HG03039 (cell line): ENCODE measurements at regions not wholly inside any gene's neighbourhood (a gene's known extent, or its start where the extent isn't known, plus 50 kb on each side); places are given as distances from the start of the nearest gene placed in this dataset.

Experiments used
- ATAC-seq: cut with Tn5 transposase; IDR thresholded peaks from one replicate; pipeline ENCODE4 v1.9.1; 2021; ENCODE audit warnings: mild to moderate bottlenecking, moderate library complexity; ENCODE audit not compliant: unreplicated experiment

DNA sequence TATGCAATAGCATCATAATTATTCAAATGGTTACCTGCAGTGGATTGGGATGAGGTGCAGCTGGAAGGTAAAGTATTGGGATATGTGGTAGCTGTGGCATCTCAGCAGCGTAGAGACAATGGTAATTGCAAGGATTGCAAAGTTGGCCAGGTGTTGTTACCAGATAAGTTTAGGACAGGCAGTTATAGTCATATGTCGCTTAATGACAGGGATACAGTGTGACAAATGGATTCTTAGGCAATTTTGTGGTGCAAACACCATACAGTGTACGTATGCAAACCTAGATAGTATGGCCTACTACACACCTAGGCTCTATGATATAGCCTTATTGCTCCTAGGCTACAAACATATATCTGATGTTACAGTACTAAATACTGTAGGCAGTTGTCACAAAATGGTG, 163.5 kb upstream of the LYZL2 start:
- no peak for ATAC-seq

DNA sequence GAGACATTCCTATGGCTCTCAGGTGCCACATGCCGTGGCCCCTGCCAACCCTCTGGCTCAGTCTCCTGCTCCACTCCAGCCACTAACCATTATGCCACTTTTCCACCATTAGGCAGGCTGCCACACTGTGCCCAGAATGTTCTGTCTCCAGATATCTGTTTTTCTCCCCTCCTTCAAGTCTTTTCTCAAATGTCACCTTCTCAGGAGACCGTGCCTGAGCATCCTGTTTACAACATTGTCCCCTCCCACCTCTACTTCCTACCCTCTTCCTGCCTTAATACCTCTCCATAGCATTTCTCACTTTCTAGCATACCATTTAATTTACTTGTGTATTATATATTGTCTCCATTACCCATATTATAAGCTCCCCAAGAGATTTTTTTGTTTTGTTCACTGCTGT, 162.5 kb upstream of the LYZL2 start:
- no peak for ATAC-seq

DNA sequence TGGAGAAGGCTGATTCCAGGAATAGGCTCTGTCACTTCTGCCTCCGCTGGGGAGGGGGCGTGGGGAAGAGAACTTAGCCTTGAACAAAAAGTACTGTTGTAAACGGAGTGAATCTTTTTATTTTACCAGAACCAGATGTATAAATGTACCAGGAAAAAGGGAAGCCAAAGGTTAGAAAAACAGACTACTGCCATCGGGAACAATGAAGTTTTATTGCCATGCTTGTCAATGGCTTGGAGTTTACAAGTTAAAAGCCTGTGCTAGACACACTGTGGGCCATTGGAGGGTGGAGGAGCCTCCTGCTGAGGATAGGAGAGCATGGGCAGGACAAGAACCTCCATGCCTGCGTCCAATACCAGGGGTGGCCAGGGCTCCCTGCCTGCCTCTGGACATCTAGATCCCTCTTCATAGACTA, 161.7 kb upstream of the LYZL2 start:
- no peak for ATAC-seq

DNA sequence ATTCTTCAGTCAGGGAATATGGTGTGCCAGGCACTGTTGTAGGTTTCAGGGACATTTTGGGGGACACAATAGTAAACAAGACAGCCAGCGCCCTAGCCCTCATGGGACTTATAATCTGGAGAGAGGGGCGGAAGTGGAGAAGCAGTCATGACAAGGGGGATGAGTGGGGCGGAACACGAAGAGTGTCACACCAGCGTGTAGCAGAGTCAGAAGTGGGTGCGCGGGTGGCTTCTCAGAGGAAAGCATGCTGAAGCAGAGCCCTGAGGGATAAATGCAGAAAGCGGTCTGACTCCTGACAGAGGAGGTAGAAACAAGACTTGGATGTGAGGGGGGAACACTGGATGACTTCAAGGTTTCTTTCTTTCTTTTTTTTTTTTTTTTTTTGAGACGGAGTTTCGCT, 160.3 kb upstream of the LYZL2 start:
- ATAC-seq, result no peak

DNA sequence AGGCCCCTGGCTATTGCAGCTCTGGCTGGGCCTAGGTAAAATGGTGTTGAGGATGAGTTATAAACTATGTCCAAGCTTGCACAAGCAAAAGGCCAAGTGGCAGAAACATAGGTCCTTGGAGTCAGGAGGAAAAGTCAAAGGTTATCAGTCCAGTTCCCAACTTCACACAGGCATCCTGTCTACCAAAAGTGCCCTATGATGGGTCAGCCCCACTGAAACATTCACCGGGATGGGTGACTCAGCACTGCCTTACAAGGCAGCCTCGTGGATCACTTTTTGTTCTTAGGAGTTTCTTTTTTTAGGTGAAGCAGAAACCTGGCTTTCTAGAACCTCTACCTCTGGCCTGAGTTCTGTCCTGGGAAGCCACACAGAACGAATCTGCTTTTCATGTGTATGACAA, 158.8 kb upstream of the LYZL2 start:
- no peak for ATAC-seq

DNA sequence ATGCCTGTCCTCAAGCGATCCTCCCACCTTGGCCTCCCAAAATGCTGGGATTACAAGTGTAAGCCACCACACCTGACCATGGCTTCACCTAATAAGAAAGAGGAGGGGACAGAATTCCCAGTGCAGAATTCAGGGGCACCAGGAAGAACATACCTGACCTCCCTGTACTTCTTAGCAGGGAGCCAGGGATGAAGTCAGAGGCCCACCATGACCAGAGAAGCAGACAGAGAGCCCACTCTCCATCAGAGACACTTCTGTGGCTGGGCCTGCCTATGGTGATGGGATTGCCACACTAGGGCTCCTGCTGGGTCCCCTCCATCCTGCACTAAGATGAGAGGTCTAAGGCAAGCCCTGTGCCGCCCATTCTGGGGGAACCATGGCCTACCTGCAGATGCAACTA, 157.4 kb upstream of the LYZL2 start:
- no peak for ATAC-seq

DNA sequence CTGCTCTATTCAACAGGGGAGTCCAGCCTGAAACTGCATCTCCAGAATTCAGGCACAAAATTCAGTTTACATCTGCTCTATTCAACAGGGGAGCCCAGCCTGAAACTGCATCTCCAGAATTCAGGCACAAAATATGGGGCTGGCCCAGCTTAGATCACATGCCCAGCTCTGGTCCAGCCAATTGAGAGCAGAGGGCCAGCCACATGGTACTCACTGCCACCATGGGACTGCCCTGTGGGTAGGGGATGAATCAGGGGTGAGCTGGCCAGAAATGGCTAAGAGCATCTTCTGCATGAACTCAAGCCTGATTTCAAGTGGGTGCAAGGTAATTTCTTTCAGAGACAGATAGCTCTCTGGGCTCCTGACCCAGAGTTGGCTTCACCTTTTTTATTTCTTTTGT, 156.6 kb upstream of the LYZL2 start:
- no peak for ATAC-seq

DNA sequence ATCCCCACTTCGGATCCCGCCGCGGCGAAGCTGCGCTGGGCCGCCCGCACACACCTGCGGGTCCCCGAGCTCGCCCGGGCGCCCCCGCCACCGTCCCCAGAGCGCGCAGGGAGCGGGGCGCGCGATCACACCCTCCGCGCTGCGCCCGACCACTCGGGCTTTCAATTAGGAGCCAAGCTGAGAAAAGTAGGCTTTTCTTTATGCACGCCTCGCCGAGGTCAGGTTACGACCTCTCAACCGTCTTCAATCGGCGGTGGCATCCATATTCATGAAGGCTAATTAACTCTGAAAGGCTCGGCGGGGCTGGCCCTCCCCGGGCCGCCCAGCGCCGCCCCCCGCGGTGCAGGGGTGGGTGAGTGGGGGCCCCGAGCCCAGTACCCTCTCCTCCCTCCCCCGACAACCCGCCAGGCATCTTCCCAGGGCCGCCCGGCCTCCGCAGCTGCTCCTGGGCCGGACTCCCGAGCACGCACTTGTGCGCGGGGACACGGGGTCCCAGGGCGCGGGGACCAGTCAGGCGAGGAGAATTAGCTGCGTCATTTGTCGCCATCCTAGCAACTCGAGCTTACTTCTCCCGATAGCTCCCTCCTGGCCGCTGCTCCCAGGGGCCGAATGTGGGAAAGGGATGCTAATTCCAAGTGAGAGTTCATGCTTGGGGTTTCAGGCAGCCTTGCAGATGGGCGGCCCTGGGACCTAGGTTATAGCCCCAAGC, 155.5 kb upstream of the LYZL2 start:
- no peak for ATAC-seq

DNA sequence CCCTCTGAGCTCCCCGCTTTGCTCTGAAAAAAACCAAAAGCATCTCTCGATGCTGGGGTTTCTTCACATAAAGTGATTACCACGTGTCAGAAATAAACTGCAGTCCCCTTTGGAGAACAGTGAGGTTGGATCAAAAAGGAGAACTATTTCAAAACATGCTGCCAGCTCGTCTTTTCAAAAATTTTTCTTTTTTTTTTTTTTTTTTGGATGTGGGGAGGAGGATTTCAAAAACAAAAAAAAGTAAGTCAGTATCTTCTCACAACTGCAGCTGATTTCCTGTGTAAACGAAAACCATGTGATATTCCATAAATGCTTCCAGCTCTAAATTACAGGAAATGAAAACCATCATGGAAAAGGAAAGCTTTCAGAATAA, 155.0 kb upstream of the LYZL2 start:
- ATAC-seq, result no peak

DNA sequence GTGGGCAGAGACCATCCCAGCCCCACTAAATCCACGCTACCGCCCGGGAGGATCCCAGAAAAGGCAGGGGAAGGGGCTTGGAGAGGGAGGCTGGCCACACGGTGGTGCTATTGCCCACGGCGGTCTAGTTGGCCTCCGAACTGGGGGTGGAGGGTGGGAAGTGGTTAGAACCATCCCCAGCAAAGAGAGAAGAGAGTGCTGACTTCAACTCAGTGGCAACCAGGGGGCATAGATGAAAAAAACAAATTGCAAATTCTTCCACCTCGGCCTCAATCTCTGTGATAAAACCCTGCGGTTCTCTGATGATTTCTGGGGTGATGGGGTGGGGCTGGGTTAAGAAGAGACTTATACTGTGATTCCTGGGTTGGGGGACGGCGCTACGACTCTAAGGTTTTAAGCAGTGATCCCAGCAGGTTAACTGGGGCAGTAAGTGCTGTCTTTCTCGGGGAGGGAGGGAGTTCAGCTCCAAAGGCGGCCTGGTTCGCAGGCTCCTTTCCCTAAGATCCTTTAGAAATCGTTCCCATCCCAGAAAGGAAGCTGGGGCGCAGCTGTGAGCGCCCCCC, 154.5 kb upstream of the LYZL2 start:
- ATAC-seq, result no peak

DNA sequence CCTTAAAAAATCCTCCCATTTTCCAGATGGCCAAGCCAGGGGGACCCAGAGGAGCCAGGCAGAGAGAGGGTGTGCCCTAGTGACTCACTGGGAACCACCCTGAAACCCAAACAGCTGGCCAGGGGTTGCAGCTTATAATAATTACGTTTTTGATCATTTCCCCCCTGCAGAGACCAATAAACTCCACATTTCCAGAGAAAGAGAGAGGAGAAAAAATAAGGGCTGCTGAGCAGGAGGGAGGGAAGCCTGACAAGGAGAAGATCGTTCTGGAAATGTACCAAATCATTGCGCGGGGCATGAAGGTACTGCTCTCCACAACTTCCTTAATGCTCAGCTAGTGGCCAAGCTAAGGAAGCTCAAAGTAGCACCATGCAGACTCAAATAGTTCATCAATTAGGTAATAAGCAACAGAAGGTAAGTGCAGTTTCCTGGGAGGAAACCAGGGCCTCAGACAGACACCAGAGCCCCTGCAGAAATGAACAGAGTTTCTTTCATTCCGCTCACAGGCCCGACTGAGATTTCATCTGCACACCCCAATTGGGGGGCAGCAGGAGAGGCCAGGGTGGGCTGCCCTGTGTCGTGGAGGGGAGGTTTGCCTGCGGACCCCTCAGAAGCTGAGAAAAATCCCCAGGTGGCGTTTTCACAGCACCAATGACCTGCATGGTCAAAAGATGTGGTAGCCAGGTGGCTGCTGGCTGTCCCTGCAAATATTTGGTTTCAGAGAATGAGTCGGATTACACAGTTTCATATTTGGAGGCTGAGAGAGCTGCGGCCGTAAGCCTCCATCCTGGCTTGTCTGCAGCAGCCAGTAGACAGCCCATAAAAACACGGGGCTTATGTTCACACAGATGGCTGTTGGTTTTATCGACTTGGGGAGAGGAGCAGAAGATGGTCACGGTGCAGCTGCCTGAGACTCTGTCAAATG, 153.2 kb upstream of the LYZL2 start:
- no peak for ATAC-seq

DNA sequence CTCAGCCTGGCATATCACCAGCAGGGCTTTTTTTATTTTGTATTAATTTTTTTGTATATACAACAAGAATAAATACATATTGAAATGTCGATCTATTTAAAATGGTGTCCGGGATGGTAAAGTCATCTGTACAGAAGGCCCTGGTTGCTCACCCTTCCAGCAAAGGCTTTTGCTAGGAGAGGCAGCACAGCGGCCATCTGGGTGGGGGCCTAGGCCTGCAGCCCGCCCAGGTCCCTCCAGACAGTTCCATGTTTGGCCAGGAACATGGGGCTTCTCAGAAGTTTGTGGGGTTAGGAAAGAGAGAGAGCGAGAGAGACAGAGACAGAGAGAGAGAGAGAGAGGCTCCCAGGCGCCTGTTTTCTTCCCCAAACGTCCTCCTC, 152.6 kb upstream of the LYZL2 start:
- ATAC-seq, result no peak

DNA sequence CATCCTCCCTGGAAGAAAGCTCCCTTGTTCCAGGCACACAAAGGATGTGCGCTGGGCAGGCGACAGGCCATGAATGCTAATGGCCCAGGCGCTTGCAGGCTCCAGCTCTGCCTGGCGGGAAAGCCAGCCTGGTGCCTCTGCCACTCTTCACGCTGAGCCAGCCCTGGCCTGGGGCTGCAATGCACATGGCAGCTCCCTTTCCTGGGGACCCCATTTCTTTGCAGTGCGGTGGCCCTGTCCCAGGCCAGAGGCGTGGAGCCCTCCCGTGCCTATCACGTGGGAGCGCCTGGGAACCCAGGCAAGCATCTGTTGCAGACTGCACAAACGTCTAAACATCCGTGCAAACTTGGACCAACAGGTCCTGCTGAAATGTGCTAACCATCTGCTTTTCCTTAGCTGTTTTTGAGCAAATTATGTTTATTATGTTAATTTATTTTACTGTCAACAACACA, 152.1 kb upstream of the LYZL2 start:
- ATAC-seq, result no peak

DNA sequence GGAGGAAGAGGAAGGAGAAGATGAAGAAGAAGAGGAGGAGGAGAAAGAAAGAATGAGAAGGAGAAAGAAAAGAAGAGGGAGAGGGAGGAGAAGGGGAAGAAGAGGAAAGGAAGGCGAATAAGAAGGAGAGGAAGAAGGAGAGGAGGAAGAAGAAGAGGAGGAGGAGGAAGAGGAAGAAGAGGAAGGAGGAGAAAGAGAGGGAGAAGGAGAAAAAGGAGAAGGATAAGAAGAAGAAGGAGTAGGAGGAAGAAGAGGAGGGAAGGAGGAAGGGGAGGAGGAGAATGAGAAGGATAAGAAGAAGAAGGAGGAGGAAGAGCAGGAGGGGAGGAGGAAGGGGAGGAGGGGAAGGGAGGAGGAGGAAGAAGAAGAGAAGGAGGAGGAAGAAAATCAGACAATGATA, 149.2 kb upstream of the LYZL2 start:
- no peak for ATAC-seq

DNA sequence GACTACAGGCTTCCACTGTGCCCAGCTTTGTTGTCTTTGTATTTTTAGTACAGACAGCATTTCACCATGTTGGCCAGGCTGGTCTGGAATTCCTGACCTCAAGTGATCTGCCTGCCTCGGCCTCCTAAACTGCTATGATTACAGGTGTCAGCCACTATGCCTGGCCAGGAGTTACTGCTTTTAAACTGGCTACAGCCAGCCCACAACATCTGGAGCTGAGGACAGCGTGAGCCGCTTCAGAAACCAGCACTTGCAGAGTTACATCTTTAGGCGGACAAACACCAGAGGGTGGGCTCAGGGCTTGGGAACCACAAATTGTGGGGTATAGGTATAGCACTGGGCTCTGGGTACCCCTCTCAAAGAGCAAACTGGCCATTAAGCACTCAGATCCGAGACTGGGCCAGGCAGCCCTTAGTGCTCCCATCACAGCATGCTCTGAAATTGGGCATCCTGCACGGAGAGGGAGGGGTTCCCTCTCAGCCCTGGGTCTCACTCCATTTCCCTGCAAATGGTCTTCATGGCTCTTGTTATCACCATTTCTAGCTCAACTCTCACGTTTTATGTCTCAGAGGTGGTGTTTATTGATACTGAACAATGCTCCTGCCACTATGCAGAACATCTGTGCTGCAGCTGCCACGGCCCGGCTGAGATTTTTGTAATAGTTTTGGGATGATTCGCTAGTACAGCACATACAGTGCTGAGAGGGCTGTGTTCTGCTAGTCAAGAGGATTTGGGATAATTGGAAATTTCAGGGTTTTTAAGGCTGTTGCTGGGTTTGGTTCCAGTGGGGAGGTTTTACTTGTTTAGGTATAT, 146.4 kb upstream of the LYZL2 start:
- ATAC-seq, result no peak

DNA sequence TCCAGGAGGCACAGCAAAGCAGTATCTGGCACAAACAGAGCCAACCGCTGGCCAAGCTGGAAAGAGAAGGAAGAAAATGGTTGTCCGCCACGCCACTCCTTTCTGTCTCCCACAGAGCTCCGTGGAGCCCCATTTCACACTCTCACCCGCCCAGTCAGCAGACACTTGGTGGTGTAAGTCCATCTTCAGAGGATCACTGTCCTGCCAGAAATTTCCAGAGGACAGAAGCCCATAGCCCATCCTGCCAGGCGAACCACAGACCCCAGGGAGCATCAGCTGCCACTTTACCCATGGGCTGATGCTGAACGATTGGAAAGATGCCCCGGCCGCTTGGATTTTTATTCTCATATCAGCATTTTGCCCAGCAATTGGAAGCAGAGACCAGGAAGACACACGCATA, 144.7 kb upstream of the LYZL2 start:
- ATAC-seq, result no peak

DNA sequence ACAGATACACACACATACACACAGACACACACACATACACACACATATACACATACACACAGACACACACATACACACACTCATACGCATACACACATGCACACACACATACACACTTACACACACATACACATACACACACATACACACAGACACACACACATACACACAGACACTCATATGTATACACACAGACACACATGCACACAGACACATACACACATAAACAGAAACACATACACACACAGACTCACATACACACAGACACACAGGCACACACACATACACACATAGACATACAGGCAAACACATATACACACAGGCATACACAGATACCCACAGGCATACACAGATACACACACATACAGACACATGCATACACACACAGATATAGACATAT, 143.9 kb upstream of the LYZL2 start:
- no peak for ATAC-seq

DNA sequence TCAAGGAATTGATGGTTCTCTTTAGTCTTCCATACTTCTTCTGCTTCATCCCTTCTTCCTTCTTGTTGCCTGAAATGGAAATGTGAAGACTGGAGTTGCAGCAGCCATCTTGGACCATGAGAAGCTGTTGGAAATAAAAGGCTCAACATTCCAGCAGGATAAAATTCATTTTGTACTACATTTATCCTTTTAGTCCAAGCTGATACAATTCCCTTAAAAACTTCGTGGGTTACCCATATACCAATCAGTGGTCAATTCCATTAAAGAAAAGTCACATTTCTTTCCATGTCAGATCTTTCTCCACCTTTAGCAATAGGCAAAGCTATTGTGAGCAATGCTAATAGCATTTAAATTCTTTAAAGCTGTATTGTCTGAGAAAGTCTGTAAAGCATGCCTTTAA, 141.3 kb upstream of the LYZL2 start:
- ATAC-seq, result no peak

DNA sequence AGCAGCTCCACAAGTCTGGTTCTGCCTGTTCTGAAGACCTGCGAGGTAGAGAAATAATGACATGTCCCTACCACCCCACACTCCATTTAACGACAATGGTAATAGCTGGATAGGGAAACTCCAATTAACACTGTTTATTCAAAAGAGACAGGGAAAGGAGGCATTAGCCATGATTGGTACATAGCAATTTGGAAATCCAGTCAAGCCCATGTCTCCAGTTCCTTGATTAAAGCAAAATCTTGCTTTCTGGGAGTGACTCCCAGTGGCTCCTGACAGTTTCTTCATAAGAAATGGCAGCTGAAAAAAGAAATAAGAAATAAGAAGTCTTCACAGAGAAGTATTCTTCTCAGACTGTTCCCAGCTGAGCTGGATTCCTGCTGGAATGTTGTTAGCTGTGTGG, 140.7 kb upstream of the LYZL2 start:
- no peak for ATAC-seq

DNA sequence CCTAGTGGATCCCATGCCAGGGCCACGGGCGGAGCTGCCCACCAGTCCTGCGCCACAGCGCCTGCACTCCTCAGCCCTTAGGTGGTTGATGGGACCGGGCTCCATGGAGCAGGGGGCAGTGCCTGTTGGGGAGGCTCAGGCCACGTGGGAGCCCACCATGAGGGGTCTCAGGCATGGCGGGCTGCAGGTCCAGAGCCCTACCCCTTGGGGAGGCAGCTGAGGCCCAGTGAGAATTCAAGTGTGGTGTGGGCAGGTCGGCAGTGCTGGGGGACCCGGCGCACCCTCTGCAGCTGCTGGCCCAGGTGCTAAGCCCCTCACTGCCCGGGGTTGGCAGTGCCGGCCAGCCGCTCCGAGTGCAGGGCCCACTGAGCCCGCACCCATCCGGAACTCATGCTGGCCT, 139.8 kb upstream of the LYZL2 start:
- no peak for ATAC-seq

DNA sequence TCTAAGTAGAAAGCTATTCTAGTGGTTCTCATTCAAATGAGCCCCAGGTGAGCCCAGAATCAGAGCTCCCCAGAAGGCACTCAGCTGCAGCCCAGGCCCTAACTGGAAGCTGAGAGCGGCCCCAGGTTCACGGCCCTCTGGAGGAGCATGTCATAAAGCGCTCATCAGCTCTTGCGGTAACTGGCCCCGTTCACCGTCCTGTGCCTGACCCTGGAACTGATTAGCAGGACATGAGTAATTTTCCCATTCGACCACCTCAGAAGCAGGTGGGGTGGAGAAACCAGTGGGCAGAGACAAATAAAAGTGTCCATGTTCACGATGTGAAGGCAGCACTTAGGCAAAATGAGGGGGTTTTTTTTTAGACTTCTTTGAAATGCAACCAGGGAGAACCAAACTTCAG, 136.1 kb upstream of the LYZL2 start:
- ATAC-seq, result no peak
